ENCODE measurements at regions not wholly inside any gene's neighbourhood (a gene's known extent, or its start where the extent isn't known, plus 50 kb on each side); places are given as distances from the start of the nearest gene placed in this dataset.

DNA sequence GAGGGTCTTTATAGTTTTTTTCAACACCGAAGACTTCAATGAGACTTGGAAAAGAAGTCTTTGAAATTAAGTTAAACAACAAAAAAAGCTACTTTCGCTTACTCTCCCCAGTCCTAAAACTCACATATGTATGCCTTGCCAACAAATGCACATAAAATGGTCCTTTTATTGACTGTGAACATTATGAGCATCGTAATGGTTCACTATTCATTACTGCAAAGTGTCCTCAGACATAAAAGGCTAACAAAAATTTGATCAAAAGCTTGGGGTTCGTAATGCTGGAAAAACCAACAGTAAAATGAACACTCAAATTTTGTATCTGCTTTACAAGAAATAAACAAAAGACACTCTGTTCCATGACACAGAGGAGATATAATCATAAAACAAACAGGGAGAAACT, 285.3 kb upstream of the SLC8A1 start:
- Histone ChIP-seq H4K20me1 (ENCODE audit: control insufficient read depth, extremely low read depth, insufficient read depth, low read length) (no peaks in the 10 kb centered on the region), H3K79me2 (ENCODE audit: control insufficient read depth, insufficient read depth, low read length) (no peaks in the 10 kb centered on the region), H3K9ac (ENCODE audit: insufficient read depth, low read length) (no peak overlapping the region), H3K4me3 (replicated peaks in 1 of 4; ENCODE audit: control extremely low read depth in 1 of 4, insufficient read depth in 1 of 4, low read depth in 3 of 4, low read length in 4 of 4) (no peak overlapping the region), H3K9me3 (ENCODE audit: control insufficient read depth, insufficient read depth, low read depth, low read length) (no peaks in the 10 kb centered on the region), H3K36me3 (ENCODE audit: control insufficient read depth, insufficient read depth, low read length) (no peaks in the 10 kb centered on the region), H2AFZ (ENCODE audit: low read length) (no peak overlapping the region), H3K27ac (ENCODE audit: insufficient read depth, low read length) (no peak overlapping the region), H3K4me1 (ENCODE audit: control insufficient read depth, extremely low read depth, insufficient read depth, low read length) (no peaks in the 10 kb centered on the region), H3K4me2 (ENCODE audit: extremely low read depth, insufficient read depth, low read length) (peak overlapping the region; percentile 16), H3K27me3 (ENCODE audit: control insufficient read depth, insufficient read depth, low read length) (no peaks in the 10 kb centered on the region)
- no peak for TF ChIP-seq EZH2 (IDR thresholded peaks at IDR 0.05; ENCODE audit: low read length, missing control alignments)
- TF ChIP-seq, protein P1, sequence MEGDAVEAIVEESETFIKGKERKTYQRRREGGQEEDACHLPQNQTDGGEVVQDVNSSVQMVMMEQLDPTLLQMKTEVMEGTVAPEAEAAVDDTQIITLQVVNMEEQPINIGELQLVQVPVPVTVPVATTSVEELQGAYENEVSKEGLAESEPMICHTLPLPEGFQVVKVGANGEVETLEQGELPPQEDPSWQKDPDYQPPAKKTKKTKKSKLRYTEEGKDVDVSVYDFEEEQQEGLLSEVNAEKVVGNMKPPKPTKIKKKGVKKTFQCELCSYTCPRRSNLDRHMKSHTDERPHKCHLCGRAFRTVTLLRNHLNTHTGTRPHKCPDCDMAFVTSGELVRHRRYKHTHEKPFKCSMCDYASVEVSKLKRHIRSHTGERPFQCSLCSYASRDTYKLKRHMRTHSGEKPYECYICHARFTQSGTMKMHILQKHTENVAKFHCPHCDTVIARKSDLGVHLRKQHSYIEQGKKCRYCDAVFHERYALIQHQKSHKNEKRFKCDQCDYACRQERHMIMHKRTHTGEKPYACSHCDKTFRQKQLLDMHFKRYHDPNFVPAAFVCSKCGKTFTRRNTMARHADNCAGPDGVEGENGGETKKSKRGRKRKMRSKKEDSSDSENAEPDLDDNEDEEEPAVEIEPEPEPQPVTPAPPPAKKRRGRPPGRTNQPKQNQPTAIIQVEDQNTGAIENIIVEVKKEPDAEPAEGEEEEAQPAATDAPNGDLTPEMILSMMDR (conservative IDR thresholded peaks at IDR 0.05 in 1 of 2, IDR thresholded peaks at IDR 0.05 in 1 of 2; ENCODE audit: low read depth in 1 of 2, low read length in 2 of 2), result no peak
- DNase-seq (ENCODE audit: low read depth in 2 of 2), result no peak

GRCh38 chr2:40740419-40740818, 288.5 kb upstream of the SLC8A1 start:
- Histone ChIP-seq H3K27ac (ENCODE audit: insufficient read depth, low read length) (no peak overlapping the region), H3K4me1 (ENCODE audit: control insufficient read depth, extremely low read depth, insufficient read depth, low read length) (no peaks in the 10 kb centered on the region), H3K36me3 (ENCODE audit: control insufficient read depth, insufficient read depth, low read length) (no peaks in the 10 kb centered on the region), H3K4me2 (ENCODE audit: extremely low read depth, insufficient read depth, low read length) (no peak overlapping the region), H3K9ac (ENCODE audit: insufficient read depth, low read length) (no peak overlapping the region), H2AFZ (ENCODE audit: low read length) (no peak overlapping the region), H3K4me3 (replicated peaks in 1 of 4; ENCODE audit: control extremely low read depth in 1 of 4, insufficient read depth in 1 of 4, low read depth in 3 of 4, low read length in 4 of 4) (no peak overlapping the region), H4K20me1 (ENCODE audit: control insufficient read depth, extremely low read depth, insufficient read depth, low read length) (no peaks in the 10 kb centered on the region), H3K79me2 (ENCODE audit: control insufficient read depth, insufficient read depth, low read length) (no peaks in the 10 kb centered on the region), H3K9me3 (ENCODE audit: control insufficient read depth, insufficient read depth, low read depth, low read length) (no peaks in the 10 kb centered on the region), H3K27me3 (ENCODE audit: control insufficient read depth, insufficient read depth, low read length) (no peaks in the 10 kb centered on the region)
- peak in 1 of 2 donors; percentile 17 for DNase-seq (ENCODE audit: low read depth in 2 of 2)
- TF ChIP-seq, protein P1 (conservative IDR thresholded peaks at IDR 0.05 in 1 of 2, IDR thresholded peaks at IDR 0.05 in 1 of 2; ENCODE audit: low read depth in 1 of 2, low read length in 2 of 2), result no peak
- no peak for TF ChIP-seq EZH2 (IDR thresholded peaks at IDR 0.05; ENCODE audit: low read length, missing control alignments)

DNA sequence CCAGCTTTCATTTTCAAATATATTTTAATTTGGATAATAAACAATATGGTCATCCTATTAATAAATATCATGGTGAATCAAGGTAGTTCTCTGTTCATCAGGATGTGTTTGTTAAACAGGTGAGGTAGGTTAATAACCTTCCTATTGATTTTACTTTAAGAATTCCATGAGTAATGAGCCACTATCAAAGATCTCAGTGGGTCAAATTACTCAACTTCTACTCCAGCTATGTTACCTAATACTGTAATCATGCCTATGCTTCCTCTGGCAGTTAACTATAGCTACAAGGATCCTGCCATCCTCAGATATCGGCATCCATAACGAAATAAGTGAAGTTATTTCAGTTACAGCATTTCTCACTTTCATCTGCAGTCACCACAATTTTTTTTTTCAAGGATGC, 289.6 kb upstream of the SLC8A1 start:
- no peaks in the 10 kb centered on the region for H3K9me3 ChIP-seq (ENCODE audit: control insufficient read depth, insufficient read depth, low read depth, low read length)
- no peaks in the 10 kb centered on the region for H3K27me3 ChIP-seq (ENCODE audit: control insufficient read depth, insufficient read depth, low read length)
- TF ChIP-seq, protein P1 (conservative IDR thresholded peaks at IDR 0.05 in 1 of 2, IDR thresholded peaks at IDR 0.05 in 1 of 2; ENCODE audit: low read depth in 1 of 2, low read length in 2 of 2), result no peak
- no peak for TF ChIP-seq EZH2 (IDR thresholded peaks at IDR 0.05; ENCODE audit: low read length, missing control alignments)
- H3K4me1 ChIP-seq (ENCODE audit: control insufficient read depth, extremely low read depth, insufficient read depth, low read length), result no peaks in the 10 kb centered on the region
- H3K79me2 ChIP-seq (ENCODE audit: control insufficient read depth, insufficient read depth, low read length), result no peaks in the 10 kb centered on the region
- no peak overlapping the region for H2AFZ ChIP-seq (ENCODE audit: low read length)
- no peak overlapping the region for H3K4me3 ChIP-seq (replicated peaks in 1 of 4; ENCODE audit: control extremely low read depth in 1 of 4, insufficient read depth in 1 of 4, low read depth in 3 of 4, low read length in 4 of 4)
- H3K9ac ChIP-seq (ENCODE audit: insufficient read depth, low read length), result no peak overlapping the region
- no peak for DNase-seq (ENCODE audit: low read depth in 2 of 2)
- H3K36me3 ChIP-seq (ENCODE audit: control insufficient read depth, insufficient read depth, low read length), result no peaks in the 10 kb centered on the region
- no peak overlapping the region for H3K27ac ChIP-seq (ENCODE audit: insufficient read depth, low read length)
- no peak overlapping the region for H3K4me2 ChIP-seq (ENCODE audit: extremely low read depth, insufficient read depth, low read length)
- no peaks in the 10 kb centered on the region for H4K20me1 ChIP-seq (ENCODE audit: control insufficient read depth, extremely low read depth, insufficient read depth, low read length)

All from fibroblast of lung (primary cell).